GM23338 (cell line): ENCODE measurements at regions not wholly inside any gene's neighbourhood (a gene's known extent, or its start where the extent isn't known, plus 50 kb on each side); places are given as distances from the start of the nearest gene placed in this dataset.
A peak's percentile ranks its signal among the peaks of the same experiment; 100 is the strongest.

Source experiments
- ATAC-seq: fragments of 200-7000 bp; cut with Tn5 transposase; 3 replicates; pipeline ENCODE4 v1.9.1; 2020
- DNase-seq: peaks from one replicate; pipeline ENCODE4 v3.0.0-alpha.2; 2015; ENCODE audit warnings: low spot score
- H2AFZ ChIP-seq: fragments of 200-600 bp; sonication (generic); 2 replicates; pipeline ENCODE4 v1.8.0; 2016; ENCODE audit warnings: antibody characterized with exemption, mild to moderate bottlenecking, moderate library complexity
- H3F3A ChIP-seq: fragments of 200-600 bp; sonication (generic); replicated peaks from 2 replicates; pipeline ENCODE4 v1.8.0; 2017; ENCODE audit warnings: antibody characterized with exemption, mixed run types, low read depth
- H3K27ac ChIP-seq: fragments of 200-600 bp; sonication (generic); 2 replicates; pipeline ENCODE4 v1.6.1; 2016; ENCODE audit warnings: low read depth
- H3K27me3 ChIP-seq: fragments of 200-600 bp; sonication (generic); 2 replicates; pipeline ENCODE4 v1.8.0; 2016; ENCODE audit warnings: mild to moderate bottlenecking, mixed run types, moderate library complexity; ENCODE audit not compliant: insufficient read depth
- H3K36me3 ChIP-seq: fragments of 200-600 bp; sonication (generic); 2 replicates; pipeline ENCODE4 v1.8.0; 2016; ENCODE audit warnings: mild to moderate bottlenecking; ENCODE audit not compliant: insufficient read depth
- H3K4me1 ChIP-seq: fragments of 200-600 bp; sonication (generic); 2 replicates; pipeline ENCODE4 v1.8.0; 2016; ENCODE audit warnings: mild to moderate bottlenecking, moderate library complexity; ENCODE audit not compliant: insufficient read depth
- H3K4me2 ChIP-seq: fragments of 200-600 bp; sonication (generic); 2 replicates; pipeline ENCODE4 v1.7.1; 2017; ENCODE audit warnings: mixed run types
- H3K4me3 ChIP-seq: fragments of 200-600 bp; sonication (generic); 2 replicates; pipeline ENCODE4 v1.6.1; 2016; ENCODE audit warnings: mixed run types
- H3K79me2 ChIP-seq: fragments of 200-600 bp; sonication (generic); replicated peaks from 2 replicates; pipeline ENCODE4 v1.8.0; 2017; ENCODE audit warnings: mild to moderate bottlenecking; ENCODE audit not compliant: insufficient read depth
- H3K9me2 ChIP-seq: fragments of 200-600 bp; sonication (generic); 2 replicates; pipeline ENCODE4 v1.8.0; 2017; ENCODE audit not compliant: insufficient read depth
- H4K20me1 ChIP-seq: fragments of 200-600 bp; sonication (generic); replicated peaks from 2 replicates; pipeline ENCODE4 v1.8.0; 2017; ENCODE audit warnings: mild to moderate bottlenecking; ENCODE audit not compliant: insufficient read depth
- H3K27ac Mint-ChIP-seq: 2 replicates; pipeline ENCODE4 v1.8.0; 2020; ENCODE audit warnings: inconsistent platforms, mild to moderate bottlenecking, moderate library complexity, mixed read lengths
- H3K27me3 Mint-ChIP-seq: 3 replicates; pipeline ENCODE4 v1.8.0; 2022; ENCODE audit warnings: low read depth, mild to moderate bottlenecking, moderate library complexity, mixed read lengths, inconsistent platforms; ENCODE audit not compliant: insufficient read depth, poor library complexity
- H3K36me3 Mint-ChIP-seq: 3 replicates; pipeline ENCODE4 v1.8.0; 2021; ENCODE audit warnings: low read depth, mild to moderate bottlenecking, inconsistent platforms, moderate library complexity, mixed read lengths
- H3K4me1 Mint-ChIP-seq: 3 replicates; pipeline ENCODE4 v1.8.0; 2020; ENCODE audit warnings: mild to moderate bottlenecking, inconsistent platforms, mixed read lengths
- H3K4me3 Mint-ChIP-seq: 3 replicates; pipeline ENCODE4 v1.8.0; 2021; ENCODE audit warnings: moderate library complexity, mild to moderate bottlenecking, inconsistent platforms, mixed read lengths
- H3K9me3 Mint-ChIP-seq: 3 replicates; pipeline ENCODE4 v1.8.0; 2020; ENCODE audit warnings: moderate library complexity, mild to moderate bottlenecking, inconsistent platforms, mixed read lengths
- ETS1 ChIP-seq: IDR thresholded peaks from 2 replicates; pipeline ENCODE4 v1.6.1; 2016; ENCODE audit warnings: antibody characterized with exemption
- JUNB ChIP-seq: IDR thresholded peaks from one replicate; pipeline ENCODE4 v1.6.1; 2016; ENCODE audit warnings: antibody characterized with exemption; ENCODE audit not compliant: unreplicated experiment
- NANOG ChIP-seq: IDR thresholded peaks from 2 replicates; pipeline ENCODE4 v1.6.1; 2016; ENCODE audit warnings: antibody characterized with exemption, borderline replicate concordance
- ZNF114 ChIP-seq: fragments of 250-450 bp; sonication (Bioruptor Pico); IDR thresholded peaks from 2 replicates; pipeline ENCODE4 v1.5.0; 2020; ENCODE audit warnings: mild to moderate bottlenecking, moderate library complexity
- ZNF331 ChIP-seq: fragments of 250-450 bp; sonication (Bioruptor Pico); IDR thresholded peaks from 2 replicates; pipeline ENCODE4 v1.5.0; 2020; ENCODE audit warnings: low read depth, mild to moderate bottlenecking, moderate library complexity
- TF ChIP-seq, protein P1 (sequence below): fragments of 250-450 bp; sonication (Bioruptor Pico); IDR thresholded peaks from 2 replicates; pipeline ENCODE4 v1.5.0; 2020; ENCODE audit warnings: mild to moderate bottlenecking, moderate library complexity

GRCh38 chr20:18908109-18908508, 94.5 kb downstream of the SCP2D1 start:
- no peak overlapping the region for H2AFZ ChIP-seq
- DNase-seq: no peak
- peaks cover 2% of the 10 kb centered on the region for H3K27me3 Mint-ChIP-seq
- no peaks in the 10 kb centered on the region; the same call in none of the 2 replicates for H3K9me2 ChIP-seq
- no peak overlapping the region for H3K4me2 ChIP-seq
- no peaks in the 10 kb centered on the region for H3K36me3 ChIP-seq
- no peaks in the 10 kb centered on the region for H3K27me3 ChIP-seq
- peaks cover 19% of the 10 kb centered on the region for H3K4me1 ChIP-seq
- ATAC-seq: no peak
- H3K27ac ChIP-seq: no peak overlapping the region
- H3K27ac Mint-ChIP-seq: no peak overlapping the region
- peaks cover 1% of the 10 kb centered on the region; the same call in 2 of the 3 replicates for H3K9me3 Mint-ChIP-seq
- peaks cover 37% of the 10 kb centered on the region for H3K4me1 Mint-ChIP-seq
- no peak overlapping the region for H3K4me3 Mint-ChIP-seq
- no peaks in the 10 kb centered on the region for H4K20me1 ChIP-seq
- H3K79me2 ChIP-seq: no peaks in the 10 kb centered on the region
- TF ChIP-seq ZNF331 (CRISPR knock-in tag) (no peak), ZNF114 (CRISPR knock-in tag) (no peak), NANOG (no peak)
- H3K36me3 Mint-ChIP-seq: no peaks in the 10 kb centered on the region
- no peaks in the 10 kb centered on the region for H3F3A ChIP-seq
- H3K4me3 ChIP-seq: no peak overlapping the region

DNA sequence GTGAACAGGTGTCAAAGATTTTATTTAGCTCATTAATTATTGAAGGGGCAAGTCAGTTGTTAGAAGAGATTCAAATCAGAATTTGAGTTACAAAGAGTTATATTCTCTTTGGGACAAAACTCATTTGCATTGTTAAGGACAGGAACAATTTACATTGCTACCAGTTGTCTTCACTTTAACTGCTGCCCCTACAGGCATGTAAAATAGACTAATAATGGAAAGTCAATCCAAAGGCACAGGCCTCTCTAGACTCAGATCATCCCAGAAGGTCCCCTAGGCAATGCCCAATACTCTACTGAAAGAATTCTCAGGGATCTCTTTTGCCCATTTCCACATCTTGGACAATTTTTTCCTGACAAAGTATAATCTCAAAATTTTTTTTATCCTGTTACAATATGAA, 95.7 kb downstream of the SCP2D1 start:
- Histone ChIP-seq H2AFZ (no peak overlapping the region), H3K4me3 (no peak overlapping the region), H3F3A (no peaks in the 10 kb centered on the region), H3K36me3 (no peaks in the 10 kb centered on the region), H3K27ac (no peak overlapping the region), H3K27me3 (no peaks in the 10 kb centered on the region), H4K20me1 (no peaks in the 10 kb centered on the region), H3K4me2 (peak overlapping the region; percentile 53), H3K9me2 (peaks cover 2% of the 10 kb centered on the region), H3K79me2 (no peaks in the 10 kb centered on the region), H3K4me1 (peaks cover 19% of the 10 kb centered on the region)
- H3K4me3 Mint-ChIP-seq: no peak overlapping the region
- peak; percentile 27 for DNase-seq
- peak; percentile 80 for ATAC-seq
- peaks cover 2% of the 10 kb centered on the region for H3K27me3 Mint-ChIP-seq
- H3K27ac Mint-ChIP-seq: no peak overlapping the region
- H3K9me3 Mint-ChIP-seq: no peaks in the 10 kb centered on the region
- peaks cover 37% of the 10 kb centered on the region for H3K4me1 Mint-ChIP-seq
- TF ChIP-seq, protein P1, sequence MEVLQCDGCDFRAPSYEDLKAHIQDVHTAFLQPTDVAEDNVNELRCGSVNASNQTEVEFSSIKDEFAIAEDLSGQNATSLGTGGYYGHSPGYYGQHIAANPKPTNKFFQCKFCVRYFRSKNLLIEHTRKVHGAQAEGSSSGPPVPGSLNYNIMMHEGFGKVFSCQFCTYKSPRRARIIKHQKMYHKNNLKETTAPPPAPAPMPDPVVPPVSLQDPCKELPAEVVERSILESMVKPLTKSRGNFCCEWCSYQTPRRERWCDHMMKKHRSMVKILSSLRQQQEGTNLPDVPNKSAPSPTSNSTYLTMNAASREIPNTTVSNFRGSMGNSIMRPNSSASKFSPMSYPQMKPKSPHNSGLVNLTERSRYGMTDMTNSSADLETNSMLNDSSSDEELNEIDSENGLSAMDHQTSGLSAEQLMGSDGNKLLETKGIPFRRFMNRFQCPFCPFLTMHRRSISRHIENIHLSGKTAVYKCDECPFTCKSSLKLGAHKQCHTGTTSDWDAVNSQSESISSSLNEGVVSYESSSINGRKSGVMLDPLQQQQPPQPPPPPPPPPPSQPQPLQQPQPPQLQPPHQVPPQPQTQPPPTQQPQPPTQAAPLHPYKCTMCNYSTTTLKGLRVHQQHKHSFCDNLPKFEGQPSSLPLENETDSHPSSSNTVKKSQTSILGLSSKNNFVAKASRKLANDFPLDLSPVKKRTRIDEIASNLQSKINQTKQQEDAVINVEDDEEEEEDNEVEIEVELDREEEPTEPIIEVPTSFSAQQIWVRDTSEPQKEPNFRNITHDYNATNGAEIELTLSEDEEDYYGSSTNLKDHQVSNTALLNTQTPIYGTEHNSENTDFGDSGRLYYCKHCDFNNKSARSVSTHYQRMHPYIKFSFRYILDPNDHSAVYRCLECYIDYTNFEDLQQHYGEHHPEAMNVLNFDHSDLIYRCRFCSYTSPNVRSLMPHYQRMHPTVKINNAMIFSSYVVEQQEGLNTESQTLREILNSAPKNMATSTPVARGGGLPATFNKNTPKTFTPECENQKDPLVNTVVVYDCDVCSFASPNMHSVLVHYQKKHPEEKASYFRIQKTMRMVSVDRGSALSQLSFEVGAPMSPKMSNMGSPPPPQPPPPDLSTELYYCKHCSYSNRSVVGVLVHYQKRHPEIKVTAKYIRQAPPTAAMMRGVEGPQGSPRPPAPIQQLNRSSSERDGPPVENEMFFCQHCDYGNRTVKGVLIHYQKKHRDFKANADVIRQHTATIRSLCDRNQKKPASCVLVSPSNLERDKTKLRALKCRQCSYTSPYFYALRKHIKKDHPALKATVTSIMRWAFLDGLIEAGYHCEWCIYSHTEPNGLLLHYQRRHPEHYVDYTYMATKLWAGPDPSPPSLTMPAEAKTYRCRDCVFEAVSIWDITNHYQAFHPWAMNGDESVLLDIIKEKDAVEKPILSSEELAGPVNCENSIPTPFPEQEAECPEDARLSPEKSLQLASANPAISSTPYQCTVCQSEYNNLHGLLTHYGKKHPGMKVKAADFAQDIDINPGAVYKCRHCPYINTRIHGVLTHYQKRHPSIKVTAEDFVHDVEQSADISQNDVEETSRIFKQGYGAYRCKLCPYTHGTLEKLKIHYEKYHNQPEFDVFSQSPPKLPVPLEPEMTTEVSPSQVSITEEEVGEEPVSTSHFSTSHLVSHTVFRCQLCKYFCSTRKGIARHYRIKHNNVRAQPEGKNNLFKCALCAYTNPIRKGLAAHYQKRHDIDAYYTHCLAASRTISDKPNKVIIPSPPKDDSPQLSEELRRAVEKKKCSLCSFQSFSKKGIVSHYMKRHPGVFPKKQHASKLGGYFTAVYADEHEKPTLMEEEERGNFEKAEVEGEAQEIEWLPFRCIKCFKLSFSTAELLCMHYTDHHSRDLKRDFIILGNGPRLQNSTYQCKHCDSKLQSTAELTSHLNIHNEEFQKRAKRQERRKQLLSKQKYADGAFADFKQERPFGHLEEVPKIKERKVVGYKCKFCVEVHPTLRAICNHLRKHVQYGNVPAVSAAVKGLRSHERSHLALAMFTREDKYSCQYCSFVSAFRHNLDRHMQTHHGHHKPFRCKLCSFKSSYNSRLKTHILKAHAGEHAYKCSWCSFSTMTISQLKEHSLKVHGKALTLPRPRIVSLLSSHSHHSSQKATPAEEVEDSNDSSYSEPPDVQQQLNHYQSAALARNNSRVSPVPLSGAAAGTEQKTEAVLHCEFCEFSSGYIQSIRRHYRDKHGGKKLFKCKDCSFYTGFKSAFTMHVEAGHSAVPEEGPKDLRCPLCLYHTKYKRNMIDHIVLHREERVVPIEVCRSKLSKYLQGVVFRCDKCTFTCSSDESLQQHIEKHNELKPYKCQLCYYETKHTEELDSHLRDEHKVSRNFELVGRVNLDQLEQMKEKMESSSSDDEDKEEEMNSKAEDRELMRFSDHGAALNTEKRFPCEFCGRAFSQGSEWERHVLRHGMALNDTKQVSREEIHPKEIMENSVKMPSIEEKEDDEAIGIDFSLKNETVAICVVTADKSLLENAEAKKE (CRISPR knock-in tag): peak; percentile 59; the same call in 1 of the 2 replicates
- no peak for TF ChIP-seq ETS1
- no peak for TF ChIP-seq JUNB
- H3K36me3 Mint-ChIP-seq: no peaks in the 10 kb centered on the region
